DMS 273 (cell line): ENCODE measurements at regions not wholly inside any gene's neighbourhood (a gene's known extent, or its start where the extent isn't known, plus 50 kb on each side); places are given as distances from the start of the nearest gene placed in this dataset.

ENCODE experiments used
- DNase-seq: peaks from one replicate; lab custom pipeline; 2025; ENCODE audit not compliant: unreplicated experiment; lab: John Stamatoyannopoulos, UW

- DNase-seq, result peak; percentile 71
These were observed 414.5 kb downstream of the PCNX1 start for GRCh38 chr14:71321574-71322315.

DNA sequence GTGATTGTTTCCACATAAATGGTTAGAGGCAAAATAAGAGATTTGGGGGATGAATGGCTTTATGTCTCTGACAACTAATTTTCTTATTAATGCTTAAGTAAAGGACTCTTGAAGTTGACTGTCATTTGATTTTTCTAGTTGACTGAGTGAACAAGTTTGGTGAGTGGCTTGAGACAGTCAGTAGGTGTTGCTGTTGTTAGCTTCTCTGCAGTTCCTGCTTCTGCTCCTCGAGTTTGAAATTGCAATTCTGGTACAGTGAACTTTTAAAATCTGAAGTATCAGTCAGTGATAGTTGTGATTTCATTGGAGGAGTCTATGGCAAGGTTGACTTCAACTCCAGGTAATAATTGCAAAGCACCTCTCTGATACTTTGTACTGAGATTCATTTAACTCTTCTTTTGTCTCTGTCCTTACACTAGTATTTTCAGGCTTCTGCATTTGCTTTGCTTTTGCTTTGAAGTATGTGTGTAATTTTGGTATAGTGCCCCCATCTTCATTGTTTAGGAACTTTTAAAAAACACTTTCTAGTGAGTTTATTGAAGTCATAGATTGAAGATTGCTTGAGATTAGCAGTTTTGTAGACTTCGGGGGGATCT is 415.5 kb downstream of the PCNX1 start:
- peak; percentile 51 for DNase-seq

GRCh38 chr14:71324767-71325272 is 417.6 kb downstream of the PCNX1 start:
- no peak for DNase-seq

DNA sequence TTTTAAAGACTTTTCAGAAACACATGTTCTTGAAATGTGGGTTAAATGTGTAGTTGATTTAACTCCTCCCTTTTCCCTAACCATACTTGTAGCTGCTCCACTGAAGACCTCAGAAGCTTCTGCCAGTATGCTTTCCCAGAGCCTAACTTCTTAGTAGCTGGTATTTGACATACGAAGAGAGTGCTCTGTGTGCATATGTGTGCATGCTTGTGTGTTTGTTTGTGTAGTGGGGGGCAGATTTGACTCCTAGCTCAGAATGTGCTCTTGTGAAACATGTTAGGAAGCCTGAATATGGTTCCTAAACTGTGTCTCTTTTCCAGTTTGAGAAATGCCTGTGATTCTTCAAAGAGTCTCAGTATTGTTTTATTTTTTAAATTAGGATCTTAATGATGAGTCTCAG is 420.4 kb downstream of the PCNX1 start:
- no peak for DNase-seq

- no peak for DNase-seq
These were observed 420.9 kb downstream of the PCNX1 start for GRCh38 chr14:71328183-71328582.

- DNase-seq, result no peak
These were observed 421.7 kb downstream of the PCNX1 start for GRCh38 chr14:71328954-71329353.

GRCh38 chr14:71331403-71331802 is 424.1 kb downstream of the PCNX1 start:
- DNase-seq, result no peak

- no peak for DNase-seq
These were observed 425.2 kb downstream of the PCNX1 start for GRCh38 chr14:71332476-71332875.

DNA sequence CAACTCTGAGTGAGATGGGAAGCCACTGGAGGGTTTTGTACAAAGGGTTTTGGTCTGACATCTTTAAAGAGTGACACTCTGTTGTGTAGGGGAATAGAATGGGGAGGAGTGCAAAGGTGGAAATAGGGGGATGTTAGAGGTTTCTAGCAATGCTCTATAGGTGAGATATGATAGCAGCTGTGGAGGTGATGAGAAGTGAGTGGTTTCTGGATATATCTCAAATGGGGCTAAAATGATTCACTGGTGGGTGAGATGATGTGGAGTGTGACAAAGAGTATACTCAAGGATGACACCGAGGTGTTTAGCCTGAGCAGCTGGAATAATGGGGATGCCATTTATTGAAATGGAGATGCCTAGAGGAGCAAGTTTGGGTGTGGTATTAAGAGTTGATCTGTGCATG is 426.4 kb downstream of the PCNX1 start:
- DNase-seq, result no peak

DNA sequence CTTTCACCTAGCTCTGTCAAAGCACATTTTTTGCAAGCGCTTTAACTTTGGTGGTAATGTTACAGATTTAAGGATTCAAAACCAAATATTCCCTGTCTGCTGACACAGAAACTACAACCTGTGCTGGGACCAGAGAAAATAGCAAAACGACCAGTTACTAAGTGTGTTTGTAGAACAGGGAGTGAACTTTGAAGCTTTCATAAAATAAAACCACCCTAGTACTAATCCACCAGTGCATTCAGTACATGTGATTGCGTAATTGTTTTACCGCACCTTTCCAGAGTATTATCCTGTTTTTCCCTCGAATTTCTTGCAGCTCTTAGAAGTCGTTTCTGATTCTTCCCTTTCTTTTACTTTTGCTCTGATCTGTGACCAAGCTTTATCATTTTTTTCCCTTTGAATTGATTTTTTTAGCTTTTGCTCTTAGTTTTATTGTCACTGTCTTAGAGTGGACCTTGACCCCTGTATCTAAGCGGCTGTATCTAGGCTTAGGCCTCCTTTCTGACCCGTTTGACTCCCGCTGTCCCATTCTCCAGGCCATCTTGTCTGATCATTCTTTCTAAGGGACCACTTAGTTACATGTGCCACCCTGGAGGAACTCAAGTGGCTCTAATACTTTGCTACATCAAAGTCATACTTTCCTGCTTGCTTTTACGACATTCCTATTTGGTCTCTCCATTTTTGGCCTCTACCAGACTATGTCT is 429.4 kb downstream of the PCNX1 start:
- no peak for DNase-seq

GRCh38 chr14:71338153-71338552 is 430.9 kb downstream of the PCNX1 start:
- DNase-seq, result no peak

DNA sequence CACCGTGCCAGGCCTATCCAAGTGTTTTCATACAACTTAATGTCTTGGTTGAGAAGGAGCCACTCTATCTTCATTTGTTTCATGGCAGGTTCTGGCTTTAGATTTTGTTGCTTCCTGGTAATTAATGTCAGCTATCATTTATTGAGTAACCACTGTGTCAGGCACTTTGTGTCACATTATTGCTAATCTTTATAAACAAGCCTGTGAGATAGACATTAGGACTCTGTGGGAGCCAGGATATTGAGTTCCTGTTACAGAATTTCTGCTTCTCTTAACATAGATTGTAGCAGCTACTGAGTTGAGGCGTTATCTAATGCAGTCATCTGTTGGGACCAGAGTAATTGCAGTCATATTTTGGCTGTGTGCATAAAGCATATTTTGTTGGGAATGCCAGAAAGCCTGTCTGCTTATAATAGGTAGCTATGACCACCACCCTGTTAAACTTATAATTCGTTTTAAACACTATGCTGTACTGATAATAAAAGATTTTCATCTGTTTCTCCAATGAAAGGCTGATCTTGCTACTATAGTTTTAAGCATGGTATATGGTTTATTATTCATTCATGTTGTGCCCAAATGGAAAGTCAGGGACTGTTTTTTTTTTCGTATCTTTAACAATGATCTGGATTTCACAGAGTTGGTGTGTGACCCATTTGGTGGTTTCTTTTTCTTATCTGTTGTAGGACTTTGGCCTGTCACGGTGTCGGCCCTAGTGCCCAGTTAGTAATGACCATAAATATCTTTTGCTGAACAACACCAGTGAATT is 432.6 kb downstream of the PCNX1 start:
- no peak for DNase-seq

GRCh38 chr14:71341156-71341555 is 433.9 kb downstream of the PCNX1 start:
- DNase-seq, result no peak

DNA sequence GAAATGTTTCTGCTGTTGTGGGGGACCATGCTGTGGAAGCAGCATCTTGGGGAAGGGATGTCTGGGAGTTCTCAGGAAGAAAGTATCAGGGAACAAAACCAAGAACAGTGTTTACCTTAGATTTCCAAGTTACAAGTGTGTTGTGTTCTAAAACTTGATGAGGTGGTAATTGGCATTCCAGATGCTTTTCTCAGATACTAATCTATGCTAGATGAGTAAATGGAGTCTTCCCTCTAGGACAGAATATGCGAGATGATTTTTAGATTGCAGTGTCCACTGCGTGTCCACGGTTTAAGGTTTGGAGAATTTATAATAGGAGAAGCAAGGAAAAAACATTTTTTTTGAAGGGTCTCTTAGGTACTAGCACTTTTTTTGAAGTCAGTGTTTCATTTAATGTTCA is 436.5 kb downstream of the PCNX1 start:
- no peak for DNase-seq

DNA sequence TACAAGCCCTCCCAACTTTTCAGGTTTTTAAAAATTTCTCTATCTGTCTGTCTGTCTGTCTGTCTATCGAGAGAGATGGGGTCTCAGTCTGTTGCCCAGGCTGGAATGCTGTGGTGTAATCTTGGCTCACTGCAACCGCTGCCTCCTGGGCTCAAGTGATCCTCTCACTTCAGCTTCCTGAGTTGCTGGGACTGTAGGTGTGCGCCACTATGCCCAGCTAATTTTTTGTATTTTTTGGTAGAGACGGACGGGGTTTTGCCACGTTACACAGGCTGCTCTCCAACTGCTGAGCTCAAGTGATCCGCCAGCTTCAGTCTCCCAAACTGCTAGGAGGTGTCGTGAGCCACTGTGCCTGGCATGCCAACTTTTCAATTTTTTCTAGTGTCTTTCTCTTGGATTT is 437.2 kb downstream of the PCNX1 start:
- DNase-seq, result no peak

DNA sequence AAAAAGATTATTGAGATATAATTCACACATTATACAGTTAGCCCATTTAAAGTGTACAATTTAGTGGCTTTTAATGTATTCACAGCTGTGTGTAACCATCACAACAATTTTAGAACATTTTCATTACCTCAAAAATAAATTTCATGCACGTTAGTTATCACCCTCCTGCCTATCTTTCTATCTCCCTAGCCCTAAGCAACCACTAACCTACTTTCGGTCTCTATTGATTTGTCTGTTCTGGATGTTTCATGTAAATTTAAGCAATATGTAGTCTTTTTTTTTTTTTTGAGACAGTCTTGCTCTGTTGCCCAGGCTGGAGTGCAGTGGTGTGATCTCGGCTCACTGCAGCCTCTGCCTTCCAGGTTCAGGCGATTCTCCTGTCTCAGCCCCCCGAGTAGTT is 439.4 kb downstream of the PCNX1 start:
- DNase-seq, result no peak

GRCh38 chr14:71348394-71348793 is 441.1 kb downstream of the PCNX1 start:
- DNase-seq, result no peak

DNA sequence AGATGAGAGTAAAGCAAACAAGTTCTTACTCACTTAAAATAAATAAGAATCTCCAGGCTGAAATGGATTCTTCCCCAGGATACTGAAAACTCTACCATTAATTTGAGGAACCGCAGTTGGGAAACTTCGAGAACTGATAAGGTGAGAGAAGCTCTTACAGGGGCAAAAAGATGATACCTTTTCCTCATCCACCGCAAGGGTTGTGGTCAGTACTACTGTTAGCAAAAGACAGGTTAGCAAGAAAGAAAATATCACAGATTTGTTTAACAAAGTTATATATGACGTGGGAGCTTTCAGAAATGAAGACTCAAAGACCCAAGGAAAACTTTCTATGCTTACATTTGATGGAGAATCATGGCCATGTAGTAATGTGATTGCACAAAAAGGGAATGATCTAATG is 441.6 kb downstream of the PCNX1 start:
- DNase-seq, result no peak

GRCh38 chr14:71354142-71354541 is 446.9 kb downstream of the PCNX1 start:
- no peak for DNase-seq

GRCh38 chr14:71354801-71355200 is 447.5 kb downstream of the PCNX1 start:
- DNase-seq, result no peak
